Astrocyte of the hippocampus (primary cell): ENCODE measurements at regions not wholly inside any gene's neighbourhood (a gene's known extent, or its start where the extent isn't known, plus 50 kb on each side); places are given as distances from the start of the nearest gene placed in this dataset.
"Not testable (repeated sequence)": the region's sequence is repeated elsewhere in the genome, so short reads cannot be mapped to it uniquely, and the experiment has no call there.

Source experiments
- DNase-seq: peaks from one replicate; pipeline ENCODE4 v3.0.0; 2011; ENCODE audit warnings: low read depth, low spot score

DNA sequence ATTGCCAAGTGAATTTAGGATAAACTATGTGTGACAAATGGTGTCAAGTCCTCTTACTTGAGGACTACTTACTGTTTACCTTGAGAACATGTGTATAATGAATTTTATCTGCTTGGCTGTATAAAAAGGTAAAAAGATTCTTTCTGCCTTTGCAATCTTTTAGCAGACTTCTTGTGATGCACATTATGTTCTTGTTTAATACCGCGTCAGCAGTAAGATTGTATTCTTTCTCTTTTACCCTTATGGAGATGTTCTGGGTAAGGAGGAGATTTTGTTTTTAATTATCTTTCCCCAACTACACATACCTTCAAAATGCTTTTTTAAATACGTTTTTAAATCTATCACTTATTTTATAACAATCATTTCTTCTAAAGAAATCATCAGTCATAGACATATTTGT is 1166.4 kb upstream of the CNTN5 start:
- no peak for DNase-seq

DNA sequence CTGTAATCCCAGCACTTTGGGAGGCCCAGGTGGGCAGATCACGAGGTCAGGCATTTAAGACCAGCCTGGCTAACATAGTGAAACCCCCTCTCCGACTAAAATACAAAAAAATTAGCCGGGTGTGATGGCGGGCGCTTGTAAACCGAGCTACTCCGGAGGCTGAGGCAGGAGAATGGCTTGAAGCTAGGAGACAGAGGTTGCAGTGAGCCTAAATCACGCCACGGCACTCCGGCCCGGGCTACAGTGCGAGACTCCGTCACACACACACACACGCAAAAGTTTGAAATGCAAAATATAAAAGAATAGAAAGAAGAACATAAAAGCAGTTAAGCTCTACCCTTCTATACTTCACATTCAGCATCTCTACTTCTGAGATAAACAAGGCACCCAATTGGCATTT is 1165.9 kb upstream of the CNTN5 start:
- DNase-seq: no peak

DNA sequence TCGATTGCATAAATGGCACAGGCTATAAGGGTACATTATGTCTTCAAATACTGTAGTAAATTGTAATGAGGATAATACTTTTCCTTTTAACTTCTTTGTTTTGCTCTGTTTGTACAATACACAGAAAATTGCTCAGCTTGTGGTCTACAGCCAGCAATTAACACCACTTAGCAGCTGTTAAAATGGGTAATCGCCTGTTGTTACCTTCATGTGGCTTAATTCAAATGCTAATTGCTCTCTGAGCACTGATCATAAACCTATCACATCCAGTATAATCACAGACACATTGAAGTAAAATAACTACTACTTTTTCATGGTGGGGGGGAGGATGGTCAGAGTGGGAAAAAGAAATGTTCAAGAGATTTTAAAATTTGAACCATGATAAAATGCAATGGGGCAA is 1164.1 kb upstream of the CNTN5 start:
- no peak for DNase-seq

DNA sequence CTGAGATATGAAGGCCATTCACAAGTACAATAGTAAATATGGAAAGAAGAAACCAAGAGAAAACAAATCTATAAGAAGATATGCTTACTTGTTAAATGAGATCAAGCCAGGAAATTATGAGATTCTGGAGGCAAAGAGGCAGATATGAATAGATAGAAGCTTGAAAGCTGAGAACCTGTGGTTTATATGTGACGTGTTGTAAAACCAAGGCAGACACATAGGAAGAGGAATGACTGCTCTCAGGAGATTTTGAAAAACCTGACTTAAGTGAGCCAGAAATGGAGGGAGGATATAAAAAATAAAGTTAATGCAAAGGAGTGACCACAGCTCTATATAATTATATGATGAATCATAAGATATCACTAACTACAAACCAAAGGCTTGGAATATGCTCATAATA is 1160.5 kb upstream of the CNTN5 start:
- DNase-seq: no peak

DNA sequence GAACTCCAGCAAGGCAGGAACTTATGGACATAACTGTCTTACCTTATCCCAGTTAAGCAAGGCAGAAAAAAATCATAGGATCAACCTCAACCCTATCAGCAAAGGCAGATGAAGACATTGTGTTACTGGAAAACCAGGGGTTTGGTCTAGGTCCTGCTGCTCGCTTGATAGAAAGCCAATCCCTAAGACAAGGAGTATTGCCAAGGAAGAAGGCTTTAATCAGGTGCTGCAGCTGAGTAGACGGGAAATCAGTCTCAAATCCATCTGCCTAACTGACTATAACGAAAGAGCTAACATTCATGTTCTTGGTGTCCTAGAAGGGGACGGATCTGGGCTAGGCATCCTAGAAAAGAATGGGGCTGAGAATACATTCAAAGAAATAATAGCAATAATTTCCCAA is 1158.7 kb upstream of the CNTN5 start:
- DNase-seq: no peak

- DNase-seq: no peak
Measured at GRCh38 chr11:97865424-97866012, 1155.2 kb upstream of the CNTN5 start.

DNA sequence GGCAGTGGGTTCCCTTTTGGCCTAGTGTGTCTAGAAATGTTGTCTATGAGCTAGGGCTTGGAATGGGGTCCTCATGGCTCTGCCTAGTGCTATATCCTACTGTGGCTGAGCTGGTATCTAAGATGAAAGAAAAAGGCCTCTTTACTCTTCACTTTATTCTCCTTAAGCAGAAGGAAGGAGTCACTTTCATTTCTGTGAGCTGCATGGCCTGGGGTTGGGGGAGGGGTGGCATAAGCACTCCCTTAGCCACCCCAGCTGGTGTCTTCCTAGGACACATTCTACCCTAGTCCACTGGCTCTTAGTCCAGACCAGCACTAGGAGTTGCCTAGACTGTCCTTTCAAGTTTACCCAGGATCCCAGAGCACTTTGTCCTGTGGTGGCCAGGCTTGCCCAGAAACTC is 1148.9 kb upstream of the CNTN5 start:
- DNase-seq: no peak

GRCh38 chr11:97880209-97880608 is 1140.5 kb upstream of the CNTN5 start:
- DNase-seq: peak; percentile 6

DNA sequence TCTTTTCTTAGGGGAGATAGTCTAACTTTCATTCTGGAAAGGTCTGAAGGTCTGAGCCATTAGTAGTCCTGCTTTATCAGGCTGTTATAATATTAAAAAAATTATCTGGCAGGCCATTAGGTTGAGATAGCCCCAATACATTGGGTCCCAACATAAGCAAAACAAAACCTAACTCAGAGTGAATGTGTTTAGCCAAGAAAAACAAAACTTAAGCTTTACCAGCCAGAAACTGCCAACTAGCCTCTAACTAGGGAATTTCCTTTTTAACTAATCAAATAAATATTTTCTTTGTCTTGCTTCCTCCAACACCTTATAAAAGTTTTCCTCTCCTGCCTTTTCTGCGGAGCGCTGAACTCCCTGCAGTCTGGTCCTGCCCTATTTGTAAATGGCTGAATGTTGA is 1137.7 kb upstream of the CNTN5 start:
- peak; percentile 22 for DNase-seq

DNA sequence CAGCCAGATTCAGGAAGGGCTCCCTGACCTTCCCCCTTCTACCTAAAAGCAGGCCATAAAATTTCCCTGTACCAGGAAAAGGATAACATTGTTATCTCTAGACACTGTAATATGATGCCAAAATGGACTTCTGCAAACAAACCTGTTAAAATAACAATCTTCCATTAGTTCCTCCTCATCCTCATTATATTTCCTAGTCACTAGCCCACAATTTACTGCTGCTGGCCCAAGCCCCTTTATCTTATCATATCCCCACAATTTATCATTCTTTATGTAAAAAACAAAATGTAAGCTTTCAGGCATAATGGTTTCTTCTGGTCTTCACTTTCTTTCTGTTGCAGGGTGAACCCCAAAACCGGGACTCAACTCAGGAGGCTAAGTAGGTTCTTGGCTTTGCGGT is 1132.1 kb upstream of the CNTN5 start:
- DNase-seq: no peak

DNA sequence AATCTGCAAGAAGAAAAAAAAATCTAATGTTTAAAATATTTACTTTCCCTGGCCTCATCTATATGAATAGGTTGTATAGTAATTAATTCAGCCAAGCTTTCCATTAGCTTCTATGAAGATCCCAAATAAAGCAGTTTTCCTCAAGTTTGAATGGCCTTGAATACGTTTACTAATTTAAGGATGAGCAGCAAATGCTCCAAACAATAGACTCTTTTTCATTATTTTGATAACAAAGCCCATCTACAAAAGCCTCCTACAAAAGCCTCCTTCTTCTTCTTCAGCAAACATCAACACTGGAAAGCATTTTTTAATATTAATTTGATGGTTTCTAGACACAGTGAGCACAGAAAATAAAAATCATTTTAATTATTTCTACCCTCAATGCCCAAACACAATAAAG is 1130.3 kb upstream of the CNTN5 start:
- no peak for DNase-seq

GRCh38 chr11:97893612-97894011 is 1127.1 kb upstream of the CNTN5 start:
- DNase-seq: no peak

DNA sequence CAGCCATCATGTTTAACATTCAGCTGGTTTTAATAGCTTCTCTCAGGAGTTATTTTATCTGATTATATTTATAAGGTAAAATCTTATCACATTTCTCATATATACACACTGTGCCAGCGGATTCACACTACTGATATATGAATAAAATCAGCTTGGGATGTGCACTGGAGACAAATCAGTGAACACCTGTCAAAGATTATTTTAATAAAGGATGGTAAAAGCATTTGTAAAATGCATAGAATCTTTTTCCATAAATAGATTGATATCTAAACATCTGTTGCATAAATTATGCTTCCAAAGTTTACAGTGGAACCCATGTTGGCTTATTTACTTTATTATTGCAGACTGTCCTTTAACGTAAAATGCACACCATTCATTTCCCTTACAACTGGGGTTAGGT is 1125.8 kb upstream of the CNTN5 start:
- no peak for DNase-seq

- no peak for DNase-seq
Measured at GRCh38 chr11:97895572-97895971, 1125.2 kb upstream of the CNTN5 start.

GRCh38 chr11:97902828-97903227 is 1117.9 kb upstream of the CNTN5 start:
- DNase-seq: no peak

DNA sequence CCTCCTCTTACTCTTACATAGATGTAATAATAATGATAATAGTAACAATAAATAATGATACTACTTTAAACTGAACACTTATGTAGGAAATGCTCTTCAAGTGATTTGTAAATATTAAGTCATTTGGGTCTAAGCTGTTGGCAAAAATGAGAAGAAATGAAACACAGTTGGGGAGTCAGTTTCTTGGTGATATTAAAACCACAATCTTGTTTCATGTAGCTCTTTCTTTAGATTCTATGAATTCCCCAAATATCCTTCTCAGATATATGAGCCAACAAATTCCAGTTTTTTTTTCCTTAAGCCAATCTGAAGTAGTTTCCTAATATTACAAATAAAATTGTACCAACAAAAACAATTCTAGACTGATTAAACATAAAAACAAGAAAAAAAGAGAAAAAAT is 1115.6 kb upstream of the CNTN5 start:
- DNase-seq: no peak

DNA sequence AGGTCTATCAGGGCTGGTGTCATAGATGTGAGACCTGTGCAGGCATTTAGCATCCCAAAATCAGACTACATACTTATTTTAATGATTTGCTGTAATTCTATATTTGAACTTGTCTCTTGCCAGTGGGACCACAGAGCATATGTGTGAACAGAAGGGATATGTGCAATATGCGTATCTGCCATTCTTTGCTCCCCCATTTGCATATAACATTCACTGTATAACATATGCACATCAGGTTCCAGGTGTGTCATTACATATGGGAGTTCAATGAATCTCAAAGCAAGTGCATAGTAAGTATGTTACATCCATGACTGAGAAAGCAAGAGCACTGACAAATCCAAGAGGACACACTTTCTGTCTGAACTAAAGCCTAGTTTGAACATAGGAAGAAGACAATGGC is 1115.1 kb upstream of the CNTN5 start:
- no peak for DNase-seq

DNA sequence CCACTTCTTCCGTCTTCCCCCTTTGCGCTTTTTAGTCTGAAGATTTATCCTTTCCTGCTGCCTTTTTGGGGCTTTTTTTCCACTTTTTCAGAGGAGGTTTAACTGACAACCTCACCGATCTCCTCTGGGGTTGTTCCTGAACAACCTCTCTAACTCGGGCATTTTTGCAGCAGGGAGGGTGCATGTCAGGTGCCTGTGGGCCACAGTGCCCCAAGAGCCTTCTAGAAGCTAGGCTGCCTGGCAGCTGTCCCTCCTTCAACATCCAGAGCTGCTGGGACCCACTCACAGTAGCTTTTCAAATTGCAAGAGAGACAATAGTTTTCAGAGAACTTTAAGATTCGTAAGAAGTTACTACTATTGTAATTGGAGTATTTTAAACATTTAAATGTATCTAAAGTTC is 1112.4 kb upstream of the CNTN5 start:
- no peak for DNase-seq

GRCh38 chr11:97909614-97910399 is 1110.9 kb upstream of the CNTN5 start:
- DNase-seq: peak; percentile 69

DNA sequence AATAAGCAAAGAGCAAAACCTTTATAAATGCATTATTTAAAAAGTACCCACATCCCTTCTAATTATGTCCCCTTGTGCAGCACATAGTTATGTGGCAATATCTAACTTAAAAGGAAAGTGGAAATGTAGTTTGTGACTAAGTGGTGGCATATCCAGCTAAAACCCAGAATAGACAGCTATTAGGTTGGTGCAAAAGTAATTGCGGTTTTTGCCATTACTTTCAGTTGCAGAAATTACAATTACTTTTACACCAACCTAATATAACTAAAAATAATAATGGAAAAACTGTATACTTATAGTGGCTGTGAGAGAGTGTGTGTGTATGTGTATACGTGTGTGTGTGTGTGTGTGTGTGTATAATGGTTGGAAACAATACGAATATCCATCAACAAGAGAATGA is 1108.1 kb upstream of the CNTN5 start:
- no peak for DNase-seq

DNA sequence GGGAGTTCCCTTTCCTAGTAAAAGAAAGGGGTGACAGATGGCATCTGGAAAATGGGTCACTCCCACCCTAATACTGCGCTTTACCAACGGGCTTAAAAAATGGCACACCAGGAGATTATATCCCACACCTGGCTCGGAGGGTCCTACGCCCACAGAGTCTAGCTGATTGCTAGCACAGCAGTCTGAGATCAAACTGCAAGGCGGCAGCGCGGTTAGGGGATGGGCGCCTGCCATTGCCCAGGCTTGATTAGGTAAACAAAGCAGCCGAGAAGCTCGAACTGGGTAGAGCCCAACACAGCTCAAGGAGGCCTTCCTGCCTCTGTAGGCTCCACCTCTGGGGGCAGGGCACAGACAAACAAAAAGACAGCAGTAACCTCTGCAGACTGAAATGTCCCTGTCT is 1097.8 kb upstream of the CNTN5 start:
- DNase-seq: not testable (repeated sequence)

GRCh38 chr11:97934572-97935208 is 1086.1 kb upstream of the CNTN5 start:
- DNase-seq: no peak

DNA sequence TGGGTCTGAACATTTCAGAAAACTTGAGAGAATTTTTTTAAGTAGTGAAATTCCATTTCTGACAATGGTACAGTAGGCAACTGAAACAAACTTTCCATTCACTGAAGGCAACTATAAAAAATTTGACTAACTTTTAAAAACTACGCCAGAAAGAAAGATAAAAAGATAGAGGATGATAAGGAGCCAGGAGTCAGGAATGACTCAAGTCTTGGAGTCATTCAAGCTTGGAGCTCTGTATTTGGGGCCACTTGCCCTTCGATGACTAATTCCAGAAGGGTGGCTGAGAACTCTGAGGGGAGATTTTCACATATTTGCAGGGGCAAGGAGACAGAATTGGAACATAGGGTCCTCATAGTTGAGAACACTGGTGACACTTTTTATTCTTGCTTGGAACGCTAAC is 1083.2 kb upstream of the CNTN5 start:
- peak; percentile 10 for DNase-seq
